Mesothelial cell of epicardium (in vitro differentiated cells): ENCODE measurements at regions not wholly inside any gene's neighbourhood (a gene's known extent, or its start where the extent isn't known, plus 50 kb on each side); places are given as distances from the start of the nearest gene placed in this dataset.

ENCODE experiments used
- DNase-seq, 2 experiments: peaks; one replicate each; pipeline ENCODE4 v3.0.0; 2021; ENCODE audit warnings: low spot score in 2 of 2; ENCODE audit not compliant: unreplicated experiment in 2 of 2
- H3K27ac Mint-ChIP-seq: 2 replicates; pipeline ENCODE4 v1.8.0; 2021; ENCODE audit warnings: mixed read lengths
- H3K27me3 Mint-ChIP-seq: 2 replicates; pipeline ENCODE4 v1.8.0; 2021; ENCODE audit warnings: low read depth, mixed read lengths
- H3K36me3 Mint-ChIP-seq: 2 replicates; pipeline ENCODE4 v1.8.0; 2021; ENCODE audit warnings: mixed read lengths
- H3K4me1 Mint-ChIP-seq: 2 replicates; pipeline ENCODE4 v1.8.0; 2021; ENCODE audit warnings: mixed read lengths
- H3K4me3 Mint-ChIP-seq: 2 replicates; pipeline ENCODE4 v1.8.0; 2021; ENCODE audit warnings: mild to moderate bottlenecking, moderate library complexity, mixed read lengths
- H3K9me3 Mint-ChIP-seq: 2 replicates; pipeline ENCODE4 v1.8.0; 2021; ENCODE audit warnings: mixed read lengths
- TF ChIP-seq, protein P1 (sequence below): fragments of 200-600 bp; sonication (generic); IDR thresholded peaks from one replicate; pipeline ENCODE4 v1.5.0; 2021; ENCODE audit warnings: antibody characterized with exemption; ENCODE audit not compliant: unreplicated experiment

DNA sequence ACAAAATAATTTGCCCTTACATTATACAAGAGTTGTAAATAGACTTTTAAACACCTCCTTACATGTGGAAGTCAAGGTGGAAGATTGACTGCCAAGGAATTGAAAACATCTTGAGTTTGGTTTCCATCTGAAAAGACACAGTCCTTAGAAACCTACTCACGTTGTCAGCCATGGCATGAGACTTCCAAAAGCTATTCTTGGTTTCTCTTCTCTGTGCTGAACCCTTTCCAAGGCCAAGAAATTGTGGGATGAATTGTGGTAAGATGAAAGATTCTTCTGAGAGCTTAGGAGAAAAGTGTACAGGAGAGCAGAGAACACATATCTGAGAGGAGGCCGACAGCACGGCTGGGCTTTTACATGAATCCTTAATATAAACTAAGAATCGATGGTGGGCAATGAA, 370.0 kb downstream of the FBXW7 start:
- H3K36me3 Mint-ChIP-seq = no peaks in the 10 kb centered on the region
- no peak overlapping the region for H3K4me3 Mint-ChIP-seq
- TF ChIP-seq, protein P1, sequence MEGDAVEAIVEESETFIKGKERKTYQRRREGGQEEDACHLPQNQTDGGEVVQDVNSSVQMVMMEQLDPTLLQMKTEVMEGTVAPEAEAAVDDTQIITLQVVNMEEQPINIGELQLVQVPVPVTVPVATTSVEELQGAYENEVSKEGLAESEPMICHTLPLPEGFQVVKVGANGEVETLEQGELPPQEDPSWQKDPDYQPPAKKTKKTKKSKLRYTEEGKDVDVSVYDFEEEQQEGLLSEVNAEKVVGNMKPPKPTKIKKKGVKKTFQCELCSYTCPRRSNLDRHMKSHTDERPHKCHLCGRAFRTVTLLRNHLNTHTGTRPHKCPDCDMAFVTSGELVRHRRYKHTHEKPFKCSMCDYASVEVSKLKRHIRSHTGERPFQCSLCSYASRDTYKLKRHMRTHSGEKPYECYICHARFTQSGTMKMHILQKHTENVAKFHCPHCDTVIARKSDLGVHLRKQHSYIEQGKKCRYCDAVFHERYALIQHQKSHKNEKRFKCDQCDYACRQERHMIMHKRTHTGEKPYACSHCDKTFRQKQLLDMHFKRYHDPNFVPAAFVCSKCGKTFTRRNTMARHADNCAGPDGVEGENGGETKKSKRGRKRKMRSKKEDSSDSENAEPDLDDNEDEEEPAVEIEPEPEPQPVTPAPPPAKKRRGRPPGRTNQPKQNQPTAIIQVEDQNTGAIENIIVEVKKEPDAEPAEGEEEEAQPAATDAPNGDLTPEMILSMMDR = no peak
- no peak overlapping the region for H3K27ac Mint-ChIP-seq
- no peaks in the 10 kb centered on the region for H3K9me3 Mint-ChIP-seq
- H3K4me1 Mint-ChIP-seq = no peaks in the 10 kb centered on the region
- no peak for DNase-seq
- peaks cover 2% of the 10 kb centered on the region for H3K27me3 Mint-ChIP-seq

DNA sequence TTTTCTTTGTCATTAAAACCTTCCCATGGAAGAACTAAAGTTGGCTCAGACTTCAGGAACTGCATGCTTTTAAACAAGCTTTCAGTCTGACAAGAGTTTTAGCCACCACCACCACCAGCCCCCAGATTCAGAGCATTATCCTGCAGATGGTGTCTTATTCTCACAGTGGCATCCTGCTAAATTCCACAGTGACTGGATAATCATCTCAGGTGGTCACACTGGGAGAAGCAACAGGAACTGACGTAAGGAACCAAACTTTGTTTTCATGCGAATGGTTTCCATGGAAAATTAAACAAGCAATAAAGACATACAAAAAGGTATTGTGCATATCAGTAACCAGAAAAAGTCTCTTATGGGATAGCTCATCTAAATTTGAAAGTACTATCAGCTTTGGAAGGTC, 370.7 kb downstream of the FBXW7 start:
- H3K4me1 Mint-ChIP-seq = no peaks in the 10 kb centered on the region
- no peak overlapping the region for H3K27ac Mint-ChIP-seq
- H3K36me3 Mint-ChIP-seq = no peaks in the 10 kb centered on the region
- no peaks in the 10 kb centered on the region for H3K9me3 Mint-ChIP-seq
- DNase-seq = no peak
- peaks cover 2% of the 10 kb centered on the region for H3K27me3 Mint-ChIP-seq
- no peak overlapping the region for H3K4me3 Mint-ChIP-seq
- TF ChIP-seq, protein P1 = no peak

DNA sequence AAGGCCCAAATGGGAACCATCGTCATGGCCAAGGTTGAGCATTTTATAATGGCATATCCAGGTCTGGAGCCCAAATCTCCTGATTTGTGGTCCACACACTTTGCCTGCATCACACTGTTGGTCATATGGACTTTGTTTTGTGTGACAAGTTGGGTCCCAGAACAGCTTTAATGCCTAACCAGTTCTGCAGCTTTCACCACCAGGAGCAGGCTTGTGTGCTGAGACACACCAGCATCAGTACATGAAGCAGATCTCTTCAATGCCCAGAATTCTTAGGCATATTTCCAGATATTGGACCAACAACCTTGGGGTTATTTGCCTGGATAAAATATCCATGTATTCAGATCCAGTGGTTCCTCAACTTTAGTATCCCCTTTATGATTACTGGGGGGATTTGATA, 371.3 kb downstream of the FBXW7 start:
- TF ChIP-seq, protein P1 = no peak
- no peaks in the 10 kb centered on the region for H3K36me3 Mint-ChIP-seq

DNA sequence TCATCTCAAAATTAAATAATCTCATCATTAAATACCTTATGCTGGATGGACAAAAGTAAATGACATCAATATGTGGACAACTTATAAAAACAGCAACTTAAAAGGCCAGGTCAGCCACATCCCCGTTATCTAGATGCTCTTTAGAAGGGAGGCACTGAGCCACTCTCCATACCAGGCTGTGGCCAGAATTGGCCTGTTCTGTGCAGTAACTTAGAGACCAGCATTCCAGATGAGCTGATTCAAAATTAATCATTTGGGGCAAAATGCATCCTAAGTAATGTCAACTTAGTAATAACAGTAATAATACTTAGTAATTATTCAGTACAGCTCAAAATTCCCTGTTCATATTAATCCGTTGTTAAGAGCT, 373.6 kb downstream of the FBXW7 start:
- Mint-ChIP-seq H3K4me3 (no peak overlapping the region), H3K9me3 (no peaks in the 10 kb centered on the region), H3K27me3 (no peaks in the 10 kb centered on the region), H3K27ac (no peak overlapping the region), H3K4me1 (peaks cover 3% of the 10 kb centered on the region), H3K36me3 (no peaks in the 10 kb centered on the region)
- DNase-seq = no peak
- TF ChIP-seq, protein P1 = no peak

More for the DNA sequence above, 371.3 kb downstream of the FBXW7 start:
- Mint-ChIP-seq H3K9me3 (no peaks in the 10 kb centered on the region), H3K4me1 (no peaks in the 10 kb centered on the region), H3K4me3 (no peak overlapping the region), H3K27ac (no peak overlapping the region), H3K27me3 (peaks cover under 1% of the 10 kb centered on the region)
- DNase-seq = no peak

DNA sequence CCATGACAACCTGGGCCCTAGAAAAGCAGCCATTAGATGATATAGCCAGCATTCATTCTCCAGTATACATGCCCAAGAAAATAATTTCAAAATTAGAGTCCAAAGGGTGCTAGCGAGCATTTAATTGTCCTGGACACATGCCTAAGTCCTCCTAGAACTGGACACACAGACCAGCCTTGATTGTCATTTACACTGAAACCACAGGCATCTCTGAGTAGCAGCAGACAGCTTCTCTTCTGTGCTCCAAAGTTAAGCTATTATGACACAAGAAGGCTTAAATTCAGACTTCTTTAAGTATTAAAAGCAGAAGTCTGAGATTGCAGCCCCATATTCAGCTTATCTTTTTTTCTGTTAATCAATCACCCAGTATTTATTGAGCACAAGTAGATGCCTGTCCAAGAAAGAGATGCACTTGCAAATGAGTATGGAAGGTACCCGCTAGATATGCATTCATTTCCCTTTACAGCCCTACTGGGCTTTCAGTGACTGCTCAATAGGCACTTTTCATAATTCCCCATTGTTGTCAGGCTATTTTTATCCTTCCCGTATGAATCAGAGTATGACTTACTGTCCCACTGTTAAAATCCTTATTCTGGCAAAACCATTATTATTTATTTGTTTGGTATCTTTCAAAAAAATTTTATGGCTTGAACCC, 374.1 kb downstream of the FBXW7 start:
- H3K27me3 Mint-ChIP-seq = no peaks in the 10 kb centered on the region
- TF ChIP-seq, protein P1 = no peak
- no peaks in the 10 kb centered on the region for H3K36me3 Mint-ChIP-seq
- peaks cover 3% of the 10 kb centered on the region for H3K4me1 Mint-ChIP-seq
- H3K4me3 Mint-ChIP-seq = no peak overlapping the region
- no peak overlapping the region for H3K27ac Mint-ChIP-seq
- no peak for DNase-seq
- H3K9me3 Mint-ChIP-seq = no peaks in the 10 kb centered on the region

DNA sequence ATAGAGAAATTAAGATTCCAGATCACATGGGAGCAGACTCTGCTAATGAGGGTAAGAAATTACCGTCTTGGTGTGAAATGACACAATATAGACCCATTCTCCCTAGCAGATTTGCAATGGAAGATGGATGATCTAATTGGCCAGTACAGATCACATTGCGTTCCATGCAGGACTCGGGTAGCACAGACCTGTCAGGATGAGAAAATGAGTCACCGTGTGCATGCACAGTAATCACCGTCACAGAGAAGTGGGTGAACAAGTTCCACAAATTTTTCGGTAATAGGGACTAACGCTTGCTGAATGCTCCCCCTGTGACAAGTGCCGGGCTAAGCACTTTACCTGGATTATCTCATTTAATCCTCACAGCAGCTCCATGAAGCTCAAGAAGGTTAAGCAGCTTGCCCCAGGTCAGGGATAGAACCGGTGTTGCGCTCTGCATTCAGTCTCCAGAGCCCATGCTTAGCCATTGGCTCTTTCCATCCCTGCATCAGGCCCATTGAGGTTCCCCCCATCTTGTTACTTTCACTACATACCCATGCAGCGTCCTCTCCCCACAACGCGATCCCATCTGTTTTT, 375.6 kb downstream of the FBXW7 start:
- peaks cover 8% of the 10 kb centered on the region for H3K4me1 Mint-ChIP-seq
- H3K36me3 Mint-ChIP-seq = no peaks in the 10 kb centered on the region
- TF ChIP-seq, protein P1 = no peak
- no peak overlapping the region for H3K4me3 Mint-ChIP-seq
- no peaks in the 10 kb centered on the region for H3K27me3 Mint-ChIP-seq
- no peak for DNase-seq
- H3K9me3 Mint-ChIP-seq = no peaks in the 10 kb centered on the region
- no peak overlapping the region for H3K27ac Mint-ChIP-seq
